Right atrium auricular region (tissue), 2 donors: ENCODE measurements at regions not wholly inside any gene's neighbourhood (a gene's known extent, or its start where the extent isn't known, plus 50 kb on each side); places are given as distances from the start of the nearest gene placed in this dataset.

Source experiments
- DNase-seq: peaks from one replicate; pipeline ENCODE4 v3.0.0-alpha.2; 2019; ENCODE audit warnings: low spot score
- H3K27ac ChIP-seq, 2 donors: fragments of 200-600 bp; sonication (generic); 1 replicate in 1 of 2; 2 replicates in 1 of 2; pipeline ENCODE4 v1.5.1; 2016 to 2019
- H3K27me3 ChIP-seq, 2 donors: fragments of 200-600 bp; sonication (generic); one replicate each; pipeline versions ENCODE4 v1.5.1 to v1.6.0; 2017 to 2019
- H3K36me3 ChIP-seq: fragments of 200-600 bp; sonication (generic); one replicate; pipeline ENCODE4 v1.5.1; 2016
- H3K4me1 ChIP-seq, 2 donors: fragments of 200-600 bp; sonication (generic); one replicate each; pipeline versions ENCODE4 v1.5.1 to v1.6.0; 2017 to 2019
- H3K4me3 ChIP-seq, 2 donors: fragments of 200-600 bp; sonication (generic); 1 replicate in 1 of 2; 2 replicates in 1 of 2; pipeline ENCODE4 v1.5.1; 2017 to 2019; ENCODE audit warnings: mild to moderate bottlenecking in 1 of 2, moderate library complexity in 1 of 2
- H3K9me3 ChIP-seq, 2 donors: fragments of 200-600 bp; sonication (generic); one replicate each; pipeline ENCODE4 v1.5.1; 2019
- CTCF ChIP-seq, 2 donors: fragments of 200-600 bp; sonication (generic); IDR thresholded peaks; one replicate each; pipeline ENCODE4 v1.5.1; 2019; ENCODE audit warnings: antibody characterized with exemption in 2 of 2

GRCh38 chr12:125284945-125285685, 219.9 kb downstream of the AACS start:
- no peak overlapping the region for H3K27ac ChIP-seq
- no peaks in the 10 kb centered on the region for H3K9me3 ChIP-seq
- H3K27me3 ChIP-seq: no peaks in the 10 kb centered on the region
- no peak for DNase-seq
- no peaks in the 10 kb centered on the region for H3K36me3 ChIP-seq
- TF ChIP-seq CTCF (IDR thresholded peaks at IDR 0.05): no peak
- H3K4me3 ChIP-seq: no peak overlapping the region
- H3K4me1 ChIP-seq: no peaks in the 10 kb centered on the region

GRCh38 chr12:125286005-125286727, 220.9 kb downstream of the AACS start:
- no peak for TF ChIP-seq CTCF (IDR thresholded peaks at IDR 0.05)
- no peaks in the 10 kb centered on the region for H3K9me3 ChIP-seq
- no peak overlapping the region for H3K4me3 ChIP-seq
- no peaks in the 10 kb centered on the region for H3K36me3 ChIP-seq
- H3K27me3 ChIP-seq: no peaks in the 10 kb centered on the region
- no peaks in the 10 kb centered on the region for H3K4me1 ChIP-seq
- no peak overlapping the region for H3K27ac ChIP-seq
- no peak for DNase-seq

GRCh38 chr12:125287155-125287847, 222.1 kb downstream of the AACS start:
- H3K27ac ChIP-seq: no peak overlapping the region
- no peaks in the 10 kb centered on the region for H3K36me3 ChIP-seq
- no peak for TF ChIP-seq CTCF (IDR thresholded peaks at IDR 0.05)
- H3K4me1 ChIP-seq: no peaks in the 10 kb centered on the region
- no peaks in the 10 kb centered on the region for H3K9me3 ChIP-seq
- DNase-seq: no peak
- no peak overlapping the region for H3K4me3 ChIP-seq
- H3K27me3 ChIP-seq: no peaks in the 10 kb centered on the region

- no peak for DNase-seq
- Histone ChIP-seq H3K4me3 (no peak overlapping the region), H3K27me3 (no peaks in the 10 kb centered on the region), H3K36me3 (no peaks in the 10 kb centered on the region), H3K9me3 (peaks cover 0 to 7% of the 10 kb centered on the region in 2 donors), H3K4me1 (no peaks in the 10 kb centered on the region), H3K27ac (no peak overlapping the region)
- TF ChIP-seq CTCF (IDR thresholded peaks at IDR 0.05): no peak
Observed at GRCh38 chr12:125288931-125289928, 224.0 kb downstream of the AACS start.

GRCh38 chr12:125289970-125290369, 224.7 kb downstream of the AACS start:
- H3K4me1 ChIP-seq: no peaks in the 10 kb centered on the region
- no peaks in the 10 kb centered on the region for H3K36me3 ChIP-seq
- no peak overlapping the region for H3K4me3 ChIP-seq
- DNase-seq: no peak
- H3K27ac ChIP-seq: no peak overlapping the region
- H3K27me3 ChIP-seq: no peaks in the 10 kb centered on the region
- no peak for TF ChIP-seq CTCF (IDR thresholded peaks at IDR 0.05)
- peaks cover 0 to 7% of the 10 kb centered on the region in 2 donors for H3K9me3 ChIP-seq
